Activated naive CD8-positive, alpha-beta T cell treated with anti-CD3 and anti-CD28 coated beads, Interleukin-2, amount 50 U/mL, for 16 hours (primary cell): ENCODE measurements at regions not wholly inside any gene's neighbourhood (a gene's known extent, or its start where the extent isn't known, plus 50 kb on each side); places are given as distances from the start of the nearest gene placed in this dataset.
"Not testable (repeated sequence)": the region's sequence is repeated elsewhere in the genome, so short reads cannot be mapped to it uniquely, and the experiment has no call there.

Source experiments
- DNase-seq: peaks from one replicate; pipeline ENCODE4 v3.0.0-alpha.2; 2020; ENCODE audit warnings: low read depth, low spot score

GRCh38 chr9:135173066-135173465, 85.6 kb downstream of the OLFM1 start:
- no peak for DNase-seq

GRCh38 chr9:135174248-135174647, 86.8 kb downstream of the OLFM1 start:
- DNase-seq: no peak

GRCh38 chr9:135174981-135175380, 87.5 kb downstream of the OLFM1 start:
- DNase-seq: no peak

- DNase-seq: no peak
These were observed 88.8 kb downstream of the OLFM1 start for GRCh38 chr9:135176284-135176683.

- DNase-seq: not testable (repeated sequence)
These were observed 90.1 kb downstream of the OLFM1 start for GRCh38 chr9:135177562-135177961.

GRCh38 chr9:135178498-135178897, 91.0 kb downstream of the OLFM1 start:
- no peak for DNase-seq

- DNase-seq: no peak
These were observed 91.6 kb downstream of the OLFM1 start for GRCh38 chr9:135179041-135179440.

- DNase-seq: no peak
These were observed 92.5 kb downstream of the OLFM1 start for GRCh38 chr9:135179976-135180375.

- no peak for DNase-seq
These were observed 93.1 kb downstream of the OLFM1 start for GRCh38 chr9:135180586-135180985.

GRCh38 chr9:135181336-135181735, 93.9 kb downstream of the OLFM1 start:
- no peak for DNase-seq

GRCh38 chr9:135181841-135182240, 94.4 kb downstream of the OLFM1 start:
- DNase-seq: not testable (repeated sequence)

GRCh38 chr9:135183069-135183468, 95.6 kb downstream of the OLFM1 start:
- no peak for DNase-seq

GRCh38 chr9:135183528-135184180, 96.2 kb downstream of the OLFM1 start:
- DNase-seq: no peak

- DNase-seq: no peak
These were observed 96.9 kb downstream of the OLFM1 start for GRCh38 chr9:135184181-135185053.

GRCh38 chr9:135185060-135185459, 97.6 kb downstream of the OLFM1 start:
- DNase-seq: no peak

- DNase-seq: no peak
These were observed 99.0 kb downstream of the OLFM1 start for GRCh38 chr9:135186248-135187164.

- DNase-seq: no peak
These were observed 99.9 kb downstream of the OLFM1 start for GRCh38 chr9:135187365-135187764.

- DNase-seq: no peak
These were observed 101.2 kb downstream of the OLFM1 start for GRCh38 chr9:135188681-135189151.

GRCh38 chr9:135189497-135189896, 102.0 kb downstream of the OLFM1 start:
- no peak for DNase-seq

- DNase-seq: no peak
These were observed 103.5 kb downstream of the OLFM1 start for GRCh38 chr9:135190789-135191577.

GRCh38 chr9:135192686-135193085, 105.2 kb downstream of the OLFM1 start:
- no peak for DNase-seq
